Fibroblast of the aortic adventitia (primary cell): ENCODE measurements at regions not wholly inside any gene's neighbourhood (a gene's known extent, or its start where the extent isn't known, plus 50 kb on each side); places are given as distances from the start of the nearest gene placed in this dataset.
"Not testable (repeated sequence)": the region's sequence is repeated elsewhere in the genome, so short reads cannot be mapped to it uniquely, and the experiment has no call there.

Source experiments
- DNase-seq: peaks from one replicate; pipeline ENCODE4 v3.0.0-alpha.2; 2010; ENCODE audit warnings: low read depth
- H3K4me3 ChIP-seq: 2 replicates; pipeline ENCODE4 v1.5.1; 2011; ENCODE audit warnings: low read depth, mild to moderate bottlenecking, control low read depth, low read length, moderate library complexity
- TF ChIP-seq, protein P1 (sequence below): IDR thresholded peaks from 2 replicates; pipeline ENCODE4 v1.5.1; 2011; ENCODE audit warnings: mild to moderate bottlenecking, low read length, control low read depth, inconsistent platforms; ENCODE audit not compliant: insufficient read depth

DNA sequence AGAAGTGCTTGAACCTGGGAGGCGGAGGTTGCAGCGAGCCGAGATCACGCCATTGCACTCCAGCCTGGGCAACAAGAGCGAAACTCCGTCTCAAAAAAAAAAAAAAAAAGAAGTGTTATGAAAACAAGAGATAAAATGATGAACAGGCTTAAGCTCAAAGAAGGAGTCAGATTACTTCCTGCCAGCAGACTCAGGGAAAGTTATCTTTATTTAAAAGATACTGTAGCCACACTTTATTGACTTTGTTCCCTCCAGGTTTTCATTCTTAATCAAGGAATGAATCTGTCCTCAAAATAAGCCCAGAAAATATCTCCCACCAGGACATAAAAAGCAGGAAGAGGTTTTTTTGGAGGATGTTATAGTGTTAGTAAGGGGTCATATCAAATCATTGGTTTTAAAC, 176.5 kb upstream of the KCNMB2 start:
- no peak overlapping the region for H3K4me3 ChIP-seq
- TF ChIP-seq, protein P1, sequence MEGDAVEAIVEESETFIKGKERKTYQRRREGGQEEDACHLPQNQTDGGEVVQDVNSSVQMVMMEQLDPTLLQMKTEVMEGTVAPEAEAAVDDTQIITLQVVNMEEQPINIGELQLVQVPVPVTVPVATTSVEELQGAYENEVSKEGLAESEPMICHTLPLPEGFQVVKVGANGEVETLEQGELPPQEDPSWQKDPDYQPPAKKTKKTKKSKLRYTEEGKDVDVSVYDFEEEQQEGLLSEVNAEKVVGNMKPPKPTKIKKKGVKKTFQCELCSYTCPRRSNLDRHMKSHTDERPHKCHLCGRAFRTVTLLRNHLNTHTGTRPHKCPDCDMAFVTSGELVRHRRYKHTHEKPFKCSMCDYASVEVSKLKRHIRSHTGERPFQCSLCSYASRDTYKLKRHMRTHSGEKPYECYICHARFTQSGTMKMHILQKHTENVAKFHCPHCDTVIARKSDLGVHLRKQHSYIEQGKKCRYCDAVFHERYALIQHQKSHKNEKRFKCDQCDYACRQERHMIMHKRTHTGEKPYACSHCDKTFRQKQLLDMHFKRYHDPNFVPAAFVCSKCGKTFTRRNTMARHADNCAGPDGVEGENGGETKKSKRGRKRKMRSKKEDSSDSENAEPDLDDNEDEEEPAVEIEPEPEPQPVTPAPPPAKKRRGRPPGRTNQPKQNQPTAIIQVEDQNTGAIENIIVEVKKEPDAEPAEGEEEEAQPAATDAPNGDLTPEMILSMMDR = no peak
- DNase-seq = no peak

DNA sequence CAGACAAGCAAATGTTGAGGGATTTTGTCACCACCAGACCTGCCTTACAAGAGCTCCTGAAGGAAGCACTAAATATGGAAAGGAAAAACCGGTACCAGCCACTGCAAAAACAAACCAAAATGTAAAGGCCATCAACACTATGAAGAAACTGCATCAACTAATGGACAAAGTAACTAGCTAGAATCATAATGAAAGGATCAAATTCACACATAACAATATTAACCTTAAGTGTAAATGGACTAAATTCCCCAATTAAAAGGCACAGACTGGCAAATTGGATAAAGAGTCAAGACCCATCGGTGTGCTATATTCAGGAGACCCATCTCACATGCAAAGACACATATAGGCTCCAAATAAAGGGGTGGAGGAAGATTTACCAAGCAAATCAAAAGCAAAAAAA, 173.2 kb upstream of the KCNMB2 start:
- H3K4me3 ChIP-seq, DNase-seq: not testable (repeated sequence)

DNA sequence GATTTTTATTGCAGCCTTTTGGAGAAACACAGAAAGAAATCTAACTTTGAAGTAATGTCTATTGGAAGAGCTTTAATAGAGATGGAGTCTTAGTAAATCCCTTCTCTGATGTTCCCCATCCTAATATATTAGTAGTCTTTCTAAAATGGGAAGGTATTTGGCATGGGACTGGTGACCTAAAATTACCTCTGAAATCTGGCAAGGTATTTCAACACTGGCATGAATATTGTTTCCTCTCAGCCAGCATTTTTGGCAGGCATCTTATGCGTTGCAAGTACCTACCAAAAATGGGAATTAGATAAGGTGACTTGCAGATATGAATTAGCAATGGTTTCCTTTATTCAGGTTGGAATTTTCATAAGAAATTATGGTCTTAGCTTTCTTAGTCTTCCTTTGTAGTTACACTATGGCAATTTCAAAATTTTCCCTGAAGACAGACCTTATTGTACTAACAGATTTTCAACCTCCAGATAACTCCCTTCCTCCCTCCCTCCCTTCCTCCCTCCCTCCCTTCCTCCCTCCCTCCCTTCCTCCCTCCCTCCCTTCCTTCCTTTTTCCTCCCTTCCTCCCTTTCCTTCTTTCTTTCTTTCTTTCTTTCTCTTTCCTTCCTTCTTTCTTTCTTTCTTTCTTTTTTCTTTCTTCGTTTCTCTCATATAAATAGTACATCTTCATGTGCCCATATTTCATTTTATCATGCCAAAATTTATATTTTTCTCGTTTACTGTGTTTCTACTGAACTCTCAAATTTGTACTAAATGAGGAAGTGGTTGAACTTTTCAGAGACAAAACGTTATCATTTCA, 168.2 kb upstream of the KCNMB2 start:
- TF ChIP-seq, protein P1 = no peak
- peak; percentile 93 for DNase-seq
- H3K4me3 ChIP-seq = no peak overlapping the region

DNA sequence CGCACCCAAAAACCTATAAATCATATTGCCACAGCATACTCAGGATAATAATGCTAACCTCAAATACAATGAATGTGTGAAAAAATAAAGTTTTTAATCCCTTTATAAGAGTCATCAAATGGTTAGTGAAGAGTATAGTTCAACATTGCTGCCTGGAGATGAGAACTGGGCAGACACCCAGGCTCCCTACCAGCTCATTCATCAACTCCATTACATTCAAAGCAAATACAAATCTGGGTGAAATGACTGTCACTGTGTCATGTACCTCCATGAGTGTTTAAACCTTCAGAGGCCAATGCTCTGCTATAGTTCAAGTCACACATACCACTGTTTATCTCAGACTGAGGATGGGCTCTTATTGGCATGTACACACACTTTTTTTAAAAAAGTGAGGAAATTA, 167.2 kb upstream of the KCNMB2 start:
- DNase-seq = no peak
- TF ChIP-seq, protein P1 = no peak
- no peak overlapping the region for H3K4me3 ChIP-seq

DNA sequence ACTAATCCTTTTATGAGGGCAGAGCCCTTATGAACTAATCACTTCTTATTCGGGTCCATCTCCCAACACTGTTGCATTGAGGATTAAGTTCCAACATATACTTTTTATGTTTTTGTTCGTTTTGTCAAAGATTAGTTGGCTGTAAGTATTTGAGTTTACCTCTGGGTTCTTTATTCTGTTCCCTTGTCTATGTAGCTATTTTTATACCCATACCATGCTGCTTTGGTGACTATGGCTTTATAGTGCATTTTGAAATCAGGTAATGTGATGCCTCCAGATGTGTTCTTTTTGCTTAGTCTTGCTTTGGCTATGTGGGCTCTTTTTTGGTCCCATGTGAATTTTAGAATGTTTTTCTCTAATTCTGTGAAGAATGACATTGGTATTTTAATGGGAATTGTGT, 166.4 kb upstream of the KCNMB2 start:
- H3K4me3 ChIP-seq = no peak overlapping the region
- TF ChIP-seq, protein P1 = no peak
- no peak for DNase-seq

DNA sequence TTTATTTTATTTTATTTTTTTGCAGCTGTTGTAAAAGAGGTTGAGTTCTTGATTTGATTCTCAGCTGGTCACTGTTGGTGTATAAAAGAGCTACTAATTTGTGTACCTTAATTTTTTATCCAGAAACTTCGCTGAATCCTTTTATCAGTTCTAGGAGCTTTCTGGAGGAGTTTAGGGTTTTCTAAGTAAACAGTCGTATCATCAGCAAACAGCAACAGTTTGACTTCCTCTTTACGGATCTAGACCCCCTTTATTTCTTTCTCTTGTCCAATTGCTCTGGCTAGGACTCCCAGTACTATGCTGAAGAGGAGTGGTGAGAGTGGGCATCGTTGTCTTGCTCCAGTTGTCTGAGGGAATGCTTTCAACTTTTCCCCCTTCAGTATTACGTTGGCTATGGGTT, 165.8 kb upstream of the KCNMB2 start:
- H3K4me3 ChIP-seq = no peak overlapping the region
- TF ChIP-seq, protein P1 = no peak
- no peak for DNase-seq

DNA sequence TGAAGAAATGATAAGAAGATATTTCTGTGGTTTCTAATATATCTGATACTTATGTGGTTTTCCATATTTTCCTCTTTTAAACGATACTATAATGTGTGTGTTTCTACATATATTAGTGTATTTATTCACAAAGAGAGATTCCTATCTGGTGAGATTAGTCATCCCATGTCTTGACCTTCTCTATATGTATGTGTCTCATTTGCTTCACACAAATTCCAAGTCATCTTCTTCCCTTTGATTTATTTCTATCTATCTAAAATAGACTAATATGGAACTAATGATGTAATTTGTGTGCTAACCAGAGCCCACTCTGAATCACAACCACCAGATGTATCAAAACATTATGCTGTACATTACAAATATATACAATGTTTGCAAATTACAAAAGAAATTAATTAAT, 154.7 kb upstream of the KCNMB2 start:
- TF ChIP-seq, protein P1 = no peak
- no peak for DNase-seq
- H3K4me3 ChIP-seq = no peak overlapping the region
